ENCODE measurements at regions not wholly inside any gene's neighbourhood (a gene's known extent, or its start where the extent isn't known, plus 50 kb on each side); places are given as distances from the start of the nearest gene placed in this dataset.

GRCh38 chr2:176492583-176492982 lies 223.3 kb downstream of the MTX2 start:
- TF ChIP-seq CTCF (IDR thresholded peaks at IDR 0.05) = no peak
- intact Hi-C loops (cut with DNase I) = loop anchor here in 1 of 10 donors (5.0 kb wide), 1 partner anchor 35 kb away; no protein-coding TSS in a partner anchor
- peaks cover 0 to 33% (median 6%) of the 10 kb centered on the region in 7 donors for H3K27me3 ChIP-seq
- DNase-seq (no peak), ATAC-seq (no peak)
- H3K9me3 ChIP-seq = no peaks in the 10 kb centered on the region
- 35 to 61% methylated on average over 1 of the region's 1 CpG for WGBS, 2 donors
- peaks cover 3 to 57% (median 25%) of the 10 kb centered on the region in 9 donors for H3K4me1 ChIP-seq
- H3K4me3 ChIP-seq = no peak overlapping the region
- H3K36me3 ChIP-seq = no peaks in the 10 kb centered on the region
- peak overlapping the region in 1 of 10 donors; percentile 22 for H3K27ac ChIP-seq

- Histone ChIP-seq H3K27me3 (peaks cover 0 to 33% (median 2%) of the 10 kb centered on the region in 7 donors), H3K27ac (peak overlapping the region in 6 of 10 donors; percentile 1 to 64 (median 42)), H3K4me1 (peaks cover 3 to 57% (median 25%) of the 10 kb centered on the region in 9 donors), H3K9me3 (no peaks in the 10 kb centered on the region), H3K4me3 (no peak overlapping the region), H3K36me3 (no peaks in the 10 kb centered on the region)
- DNase-seq (no peak), ATAC-seq (no peak)
- TF ChIP-seq CTCF (IDR thresholded peaks at IDR 0.05) = no peak
- intact Hi-C loops (cut with DNase I) = loop anchor here in 1 of 10 donors (5.0 kb wide), 1 partner anchor 34 kb away; no protein-coding TSS in a partner anchor
- WGBS, 2 donors = 66 to 67% methylated on average over 7 of the region's 7 CpGs
Observed at GRCh38 chr2:176493226-176493825, 224.1 kb downstream of the MTX2 start.

GRCh38 chr2:176493909-176494308 lies 224.7 kb downstream of the MTX2 start:
- TF ChIP-seq CTCF (IDR thresholded peaks at IDR 0.05) = no peak
- 72 to 79% methylated on average over 3 of the region's 3 CpGs for WGBS, 2 donors
- Histone ChIP-seq H3K4me1 (peaks cover 3 to 57% (median 25%) of the 10 kb centered on the region in 9 donors), H3K4me3 (no peak overlapping the region), H3K27ac (peak overlapping the region in 6 of 10 donors; percentile 1 to 64 (median 42)), H3K9me3 (no peaks in the 10 kb centered on the region), H3K27me3 (peaks cover 0 to 31% (median 2%) of the 10 kb centered on the region in 7 donors), H3K36me3 (no peaks in the 10 kb centered on the region)
- DNase-seq (no peak), ATAC-seq (no peak)
- intact Hi-C loops (cut with DNase I) = loop anchor here in 1 of 10 donors (5.0 kb wide), 1 partner anchor 33 kb away; no protein-coding TSS in a partner anchor

GRCh38 chr2:176494949-176495353 lies 225.7 kb downstream of the MTX2 start:
- TF ChIP-seq CTCF (IDR thresholded peaks at IDR 0.05) = no peak
- H3K9me3 ChIP-seq = no peaks in the 10 kb centered on the region
- ATAC-seq = peak in 2 of 8 donors; percentile 25 to 26
- peaks cover 3 to 55% (median 25%) of the 10 kb centered on the region in 9 donors for H3K4me1 ChIP-seq
- no peak overlapping the region for H3K4me3 ChIP-seq
- 34 to 59% methylated on average over 2 of the region's 2 CpGs for WGBS, 2 donors
- H3K27me3 ChIP-seq = peaks cover 0 to 21% (median 2%) of the 10 kb centered on the region in 7 donors
- no peaks in the 10 kb centered on the region for H3K36me3 ChIP-seq
- intact Hi-C loops (cut with DNase I) = loop anchor here in 1 of 10 donors (5.0 kb wide), 1 partner anchor 32 kb away; no protein-coding TSS in a partner anchor
- DNase-seq = peak; percentile 11 to 34
- peak overlapping the region in 1 of 10 donors; percentile 17 for H3K27ac ChIP-seq

Measured in heart right ventricle (tissue), 16 donors.